ENCODE measurements at regions not wholly inside any gene's neighbourhood (a gene's known extent, or its start where the extent isn't known, plus 50 kb on each side); places are given as distances from the start of the nearest gene placed in this dataset.

GRCh38 chrX:64758047-64758446 lies 218.2 kb downstream of the ZC4H2 start:
- Histone ChIP-seq H3K27ac (ENCODE audit: low read depth in 1 of 2, low read length in 2 of 2) (no peak overlapping the region), H3K9ac (ENCODE audit: low read depth in 1 of 2, low read length in 2 of 2) (no peak overlapping the region), H3K4me3 (ENCODE audit: low read depth in 1 of 3, low read length in 3 of 3) (no peak overlapping the region), H3K4me1 (ENCODE audit: control insufficient read depth in 4 of 4, insufficient read depth in 4 of 4, low read length in 3 of 4) (no peaks in the 10 kb centered on the region), H3K36me3 (ENCODE audit: control insufficient read depth in 4 of 4, insufficient read depth in 3 of 4, low read depth in 1 of 4, low read length in 3 of 4) (no peaks in the 10 kb centered on the region), H3K27me3 (ENCODE audit: control insufficient read depth in 4 of 4, insufficient read depth in 4 of 4, low read length in 3 of 4) (no peaks in the 10 kb centered on the region), H3K9me3 (ENCODE audit: control insufficient read depth in 4 of 4, low read length in 3 of 4) (no peaks in the 10 kb centered on the region)
- TF ChIP-seq TAF1 (conservative IDR thresholded peaks at IDR 0.05) (no peak), YY1 (IDR thresholded peaks at IDR 0.05) (peak; percentile 14), EGR1 (IDR thresholded peaks at IDR 0.05; ENCODE audit: low read depth in 2 of 2) (no peak), GABPA (IDR thresholded peaks at IDR 0.05 in 1 of 2, conservative IDR thresholded peaks at IDR 0.05 in 1 of 2) (no peak), JUND (IDR thresholded peaks at IDR 0.05) (no peak), FOXA2 (IDR thresholded peaks at IDR 0.05) (no peak), HNF4G (IDR thresholded peaks at IDR 0.05) (no peak), SP1 (IDR thresholded peaks at IDR 0.05) (no peak), RXRA (IDR thresholded peaks at IDR 0.05) (peak in 1 of 2 donors; percentile 38), HNF4A (conservative IDR thresholded peaks at IDR 0.05) (peak in 1 of 2 donors; percentile 66), CTCF (IDR thresholded peaks at IDR 0.05; ENCODE audit: low read depth, low read length, missing input control) (no peak)
- TF ChIP-seq, protein P1, sequence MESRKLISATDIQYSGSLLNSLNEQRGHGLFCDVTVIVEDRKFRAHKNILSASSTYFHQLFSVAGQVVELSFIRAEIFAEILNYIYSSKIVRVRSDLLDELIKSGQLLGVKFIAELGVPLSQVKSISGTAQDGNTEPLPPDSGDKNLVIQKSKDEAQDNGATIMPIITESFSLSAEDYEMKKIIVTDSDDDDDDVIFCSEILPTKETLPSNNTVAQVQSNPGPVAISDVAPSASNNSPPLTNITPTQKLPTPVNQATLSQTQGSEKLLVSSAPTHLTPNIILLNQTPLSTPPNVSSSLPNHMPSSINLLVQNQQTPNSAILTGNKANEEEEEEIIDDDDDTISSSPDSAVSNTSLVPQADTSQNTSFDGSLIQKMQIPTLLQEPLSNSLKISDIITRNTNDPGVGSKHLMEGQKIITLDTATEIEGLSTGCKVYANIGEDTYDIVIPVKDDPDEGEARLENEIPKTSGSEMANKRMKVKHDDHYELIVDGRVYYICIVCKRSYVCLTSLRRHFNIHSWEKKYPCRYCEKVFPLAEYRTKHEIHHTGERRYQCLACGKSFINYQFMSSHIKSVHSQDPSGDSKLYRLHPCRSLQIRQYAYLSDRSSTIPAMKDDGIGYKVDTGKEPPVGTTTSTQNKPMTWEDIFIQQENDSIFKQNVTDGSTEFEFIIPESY (IDR thresholded peaks at IDR 0.05) = no peak
- TF ChIP-seq, protein P2, sequence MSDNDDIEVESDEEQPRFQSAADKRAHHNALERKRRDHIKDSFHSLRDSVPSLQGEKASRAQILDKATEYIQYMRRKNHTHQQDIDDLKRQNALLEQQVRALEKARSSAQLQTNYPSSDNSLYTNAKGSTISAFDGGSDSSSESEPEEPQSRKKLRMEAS (IDR thresholded peaks at IDR 0.05) = no peak
- WGBS = 44% methylated on average over 4 of the region's 4 CpGs
- DNase-seq (ENCODE audit: low spot score) = no peak

DNA sequence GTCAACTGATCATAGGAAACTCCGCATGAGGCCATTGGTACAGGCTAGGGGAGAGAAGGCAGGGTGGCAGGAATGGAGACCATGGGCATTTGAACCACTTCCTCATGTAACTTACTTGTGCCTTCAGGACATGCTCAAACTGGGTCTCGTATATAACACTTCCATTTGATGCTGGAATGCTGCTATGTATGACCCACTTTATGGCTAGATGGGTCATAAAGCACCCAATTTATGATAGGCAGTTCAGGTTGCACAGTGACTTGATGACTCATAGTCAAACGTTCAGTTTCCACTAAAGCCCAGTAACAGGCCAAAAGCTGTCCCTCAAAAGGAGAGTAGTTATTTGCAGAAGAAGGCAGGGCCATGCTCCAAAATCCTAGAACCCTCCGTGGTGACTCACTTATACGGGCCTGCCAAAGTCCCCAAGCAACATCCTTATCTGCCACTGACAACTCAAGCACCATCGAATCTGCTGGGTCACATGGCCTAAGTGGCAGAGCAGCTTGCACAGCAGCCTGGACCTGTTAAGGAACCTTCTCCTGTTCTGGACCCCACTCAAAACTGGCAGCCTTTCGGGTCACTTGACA lies 236.4 kb downstream of the ZC4H2 start:
- WGBS = 66% methylated on average over 7 of the region's 7 CpGs
- no peaks in the 10 kb centered on the region for H3K4me1 ChIP-seq (ENCODE audit: control insufficient read depth in 4 of 4, insufficient read depth in 4 of 4, low read length in 3 of 4)
- no peak for DNase-seq (ENCODE audit: low spot score)
- H3K9ac ChIP-seq (ENCODE audit: low read depth in 1 of 2, low read length in 2 of 2) = no peak overlapping the region
- no peak overlapping the region for H3K4me3 ChIP-seq (ENCODE audit: low read depth in 1 of 3, low read length in 3 of 3)
- no peak overlapping the region for H3K27ac ChIP-seq (ENCODE audit: low read depth in 1 of 2, low read length in 2 of 2)
- no peaks in the 10 kb centered on the region for H3K36me3 ChIP-seq (ENCODE audit: control insufficient read depth in 4 of 4, insufficient read depth in 3 of 4, low read depth in 1 of 4, low read length in 3 of 4)
- no peaks in the 10 kb centered on the region for H3K9me3 ChIP-seq (ENCODE audit: control insufficient read depth in 4 of 4, low read length in 3 of 4)
- TF ChIP-seq TAF1 (conservative IDR thresholded peaks at IDR 0.05) = no peak
- TF ChIP-seq HNF4A (conservative IDR thresholded peaks at IDR 0.05) = no peak
- TF ChIP-seq GABPA (IDR thresholded peaks at IDR 0.05 in 1 of 2, conservative IDR thresholded peaks at IDR 0.05 in 1 of 2) = no peak
- TF ChIP-seq SP1 (IDR thresholded peaks at IDR 0.05) = no peak
- TF ChIP-seq FOXA1 (IDR thresholded peaks at IDR 0.05) = no peak
- TF ChIP-seq HNF4G (IDR thresholded peaks at IDR 0.05) = no peak
- TF ChIP-seq, protein P3, sequence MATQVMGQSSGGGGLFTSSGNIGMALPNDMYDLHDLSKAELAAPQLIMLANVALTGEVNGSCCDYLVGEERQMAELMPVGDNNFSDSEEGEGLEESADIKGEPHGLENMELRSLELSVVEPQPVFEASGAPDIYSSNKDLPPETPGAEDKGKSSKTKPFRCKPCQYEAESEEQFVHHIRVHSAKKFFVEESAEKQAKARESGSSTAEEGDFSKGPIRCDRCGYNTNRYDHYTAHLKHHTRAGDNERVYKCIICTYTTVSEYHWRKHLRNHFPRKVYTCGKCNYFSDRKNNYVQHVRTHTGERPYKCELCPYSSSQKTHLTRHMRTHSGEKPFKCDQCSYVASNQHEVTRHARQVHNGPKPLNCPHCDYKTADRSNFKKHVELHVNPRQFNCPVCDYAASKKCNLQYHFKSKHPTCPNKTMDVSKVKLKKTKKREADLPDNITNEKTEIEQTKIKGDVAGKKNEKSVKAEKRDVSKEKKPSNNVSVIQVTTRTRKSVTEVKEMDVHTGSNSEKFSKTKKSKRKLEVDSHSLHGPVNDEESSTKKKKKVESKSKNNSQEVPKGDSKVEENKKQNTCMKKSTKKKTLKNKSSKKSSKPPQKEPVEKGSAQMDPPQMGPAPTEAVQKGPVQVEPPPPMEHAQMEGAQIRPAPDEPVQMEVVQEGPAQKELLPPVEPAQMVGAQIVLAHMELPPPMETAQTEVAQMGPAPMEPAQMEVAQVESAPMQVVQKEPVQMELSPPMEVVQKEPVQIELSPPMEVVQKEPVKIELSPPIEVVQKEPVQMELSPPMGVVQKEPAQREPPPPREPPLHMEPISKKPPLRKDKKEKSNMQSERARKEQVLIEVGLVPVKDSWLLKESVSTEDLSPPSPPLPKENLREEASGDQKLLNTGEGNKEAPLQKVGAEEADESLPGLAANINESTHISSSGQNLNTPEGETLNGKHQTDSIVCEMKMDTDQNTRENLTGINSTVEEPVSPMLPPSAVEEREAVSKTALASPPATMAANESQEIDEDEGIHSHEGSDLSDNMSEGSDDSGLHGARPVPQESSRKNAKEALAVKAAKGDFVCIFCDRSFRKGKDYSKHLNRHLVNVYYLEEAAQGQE (IDR thresholded peaks at IDR 0.05) = no peak
- TF ChIP-seq, protein P4, sequence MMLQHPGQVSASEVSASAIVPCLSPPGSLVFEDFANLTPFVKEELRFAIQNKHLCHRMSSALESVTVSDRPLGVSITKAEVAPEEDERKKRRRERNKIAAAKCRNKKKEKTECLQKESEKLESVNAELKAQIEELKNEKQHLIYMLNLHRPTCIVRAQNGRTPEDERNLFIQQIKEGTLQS (IDR thresholded peaks at IDR 0.05) = no peak
- no peak for TF ChIP-seq RAD21 (IDR thresholded peaks at IDR 0.05)
- no peak for TF ChIP-seq NR2F2 (IDR thresholded peaks at IDR 0.05)
- no peak for TF ChIP-seq RXRA (IDR thresholded peaks at IDR 0.05)
- TF ChIP-seq, protein P1 (IDR thresholded peaks at IDR 0.05) = no peak
- TF ChIP-seq EGR1 (IDR thresholded peaks at IDR 0.05; ENCODE audit: low read depth in 2 of 2) = no peak
- no peak for TF ChIP-seq JUND (IDR thresholded peaks at IDR 0.05)
- H3K27me3 ChIP-seq (ENCODE audit: control insufficient read depth in 4 of 4, insufficient read depth in 4 of 4, low read length in 3 of 4) = no peaks in the 10 kb centered on the region
